GM18873 (cell line): ENCODE measurements at regions not wholly inside any gene's neighbourhood (a gene's known extent, or its start where the extent isn't known, plus 50 kb on each side); places are given as distances from the start of the nearest gene placed in this dataset.
"Not testable (repeated sequence)": the region's sequence is repeated elsewhere in the genome, so short reads cannot be mapped to it uniquely, and the experiment has no call there.

Experiments used
- ATAC-seq: cut with Tn5 transposase; IDR thresholded peaks from one replicate; pipeline ENCODE4 v1.9.1; 2021; ENCODE audit warnings: mild to moderate bottlenecking, moderate library complexity, moderate number of reproducible peaks; ENCODE audit not compliant: unreplicated experiment, low FRiP score

DNA sequence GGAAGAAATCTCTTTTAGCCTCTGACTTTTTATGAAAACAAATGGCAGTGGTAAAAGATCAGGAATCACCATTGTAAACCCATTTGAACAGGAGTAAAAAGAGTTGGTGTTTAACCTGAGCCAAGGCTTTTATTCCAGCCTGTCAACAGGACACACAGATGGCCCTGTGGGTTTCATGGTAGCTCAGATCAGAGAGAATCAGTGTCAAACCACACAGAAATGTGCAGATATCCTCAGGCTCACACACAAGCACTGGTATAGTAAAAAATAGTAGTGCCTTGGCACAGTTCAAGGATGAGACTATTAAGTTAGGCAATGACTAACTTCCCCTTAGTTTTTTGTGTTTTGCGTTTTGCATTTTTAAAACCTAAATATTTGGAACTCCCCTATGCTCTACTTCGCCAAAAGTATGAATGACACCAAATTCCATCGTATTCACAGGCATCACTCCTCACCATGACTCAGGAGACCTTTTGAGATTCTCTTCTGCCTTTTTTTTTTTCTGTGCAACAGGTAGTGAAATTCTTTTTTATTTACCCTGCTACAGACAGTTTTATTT is 1200.0 kb downstream of the CDH11 start:
- no peak for ATAC-seq

DNA sequence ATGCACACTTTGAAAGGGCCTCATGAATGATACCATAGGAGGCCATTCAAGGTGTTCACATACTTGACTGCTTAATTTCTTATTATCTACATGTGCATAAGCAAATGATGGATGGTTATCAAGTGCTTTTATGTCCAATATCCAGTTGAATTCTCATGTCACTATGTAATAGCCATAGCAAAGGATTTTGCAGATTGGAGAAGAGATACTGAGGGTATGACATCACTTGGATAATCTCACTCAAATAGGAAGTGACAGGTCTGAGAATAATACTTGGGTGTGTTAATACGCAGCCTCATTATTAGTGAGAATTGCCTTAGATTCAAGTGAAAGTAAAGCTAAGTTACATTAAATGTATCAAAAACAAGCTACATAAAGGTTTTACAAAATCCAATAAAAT is 1208.6 kb downstream of the CDH11 start:
- ATAC-seq, result no peak

DNA sequence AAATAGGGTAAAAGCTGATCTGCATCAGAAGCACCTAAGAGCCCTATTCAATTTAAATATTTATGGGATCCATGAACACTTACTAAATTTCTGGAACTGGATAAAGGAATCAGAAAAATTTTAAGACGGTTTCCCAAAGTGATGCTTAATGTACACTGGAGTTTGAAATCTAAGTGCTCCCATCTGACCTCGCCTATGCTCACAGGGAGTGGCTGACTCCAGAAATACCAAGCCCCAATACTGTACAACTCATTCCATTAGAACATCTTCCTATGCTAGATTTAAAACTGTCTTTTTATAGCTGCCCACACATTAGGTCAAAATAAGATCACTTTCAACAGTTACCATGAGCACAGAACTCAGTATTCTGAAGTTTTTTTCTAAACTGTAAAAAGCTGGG is 1214.6 kb downstream of the CDH11 start:
- ATAC-seq, result no peak

DNA sequence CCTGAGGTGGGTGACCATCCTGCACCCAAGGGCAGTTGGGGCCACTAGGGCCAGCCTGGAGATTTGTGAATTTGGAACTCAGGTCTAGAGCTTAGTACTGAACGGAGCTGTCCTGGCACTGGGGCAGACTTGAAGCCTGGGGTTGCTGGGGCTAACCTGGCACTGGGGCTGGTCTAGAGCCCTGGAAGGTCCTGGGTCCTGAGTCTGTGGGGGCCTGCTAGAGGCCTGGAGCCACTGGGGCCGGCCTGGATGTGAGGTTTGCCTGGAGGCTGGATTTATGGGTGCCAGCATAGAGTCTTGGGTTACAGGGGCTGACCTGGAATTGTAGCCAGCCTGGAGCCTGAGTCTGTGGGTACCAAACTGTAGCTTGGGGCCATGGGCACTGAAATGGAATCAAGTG is 1216.9 kb downstream of the CDH11 start:
- no peak for ATAC-seq

DNA sequence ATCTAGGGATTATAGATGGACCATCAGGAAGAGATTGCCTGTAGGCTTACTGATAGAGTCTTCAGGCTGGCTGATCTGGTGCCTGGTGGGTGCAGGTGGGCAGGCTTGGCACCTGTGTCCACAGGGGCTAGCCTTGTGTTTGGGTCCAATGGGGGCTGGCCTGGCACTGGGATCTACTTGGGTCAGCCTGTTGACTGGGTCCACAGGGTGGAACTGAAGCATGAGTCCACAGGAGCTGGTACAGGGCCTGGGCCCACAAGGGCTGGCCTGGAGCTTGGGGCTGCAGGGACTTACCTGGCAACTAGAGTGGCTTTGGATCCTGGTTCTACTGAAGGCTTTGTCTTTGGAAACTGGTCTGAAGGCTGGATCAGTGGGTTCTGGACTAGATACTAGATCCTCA is 1217.7 kb downstream of the CDH11 start:
- no peak for ATAC-seq

DNA sequence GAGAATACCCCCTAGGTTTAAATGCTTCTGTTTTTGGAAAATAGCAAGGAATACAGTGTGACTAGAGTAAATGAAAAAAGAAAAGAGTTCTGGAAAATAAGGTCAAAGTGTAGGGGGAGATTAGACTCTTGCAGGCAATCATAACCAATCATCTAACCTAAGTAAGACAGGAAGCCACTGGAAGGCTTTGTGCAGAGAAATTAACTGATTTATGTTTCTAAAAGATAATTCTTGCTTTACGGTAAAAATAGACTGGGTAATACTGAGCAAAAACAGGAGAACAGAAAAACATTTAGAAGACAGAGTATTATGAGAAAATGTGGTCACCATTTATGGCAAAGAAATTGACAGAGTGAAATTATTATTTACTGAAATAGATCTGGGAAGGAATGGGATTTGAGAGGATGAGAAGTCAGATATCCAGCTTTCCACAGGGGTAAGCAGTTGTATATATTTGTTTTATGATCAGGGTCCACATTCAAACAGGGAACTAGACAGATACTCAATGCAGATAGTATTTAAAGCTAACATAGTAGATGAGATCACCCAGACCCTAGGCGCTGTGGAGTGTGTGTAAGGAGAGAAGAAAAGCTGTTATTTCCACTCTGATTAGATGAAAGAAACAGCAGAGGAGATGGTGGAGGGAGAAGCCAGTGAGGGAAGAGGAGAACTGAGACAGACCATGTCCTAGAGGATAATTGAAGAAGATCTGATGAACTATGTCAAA is 1225.3 kb downstream of the CDH11 start:
- ATAC-seq, result no peak

DNA sequence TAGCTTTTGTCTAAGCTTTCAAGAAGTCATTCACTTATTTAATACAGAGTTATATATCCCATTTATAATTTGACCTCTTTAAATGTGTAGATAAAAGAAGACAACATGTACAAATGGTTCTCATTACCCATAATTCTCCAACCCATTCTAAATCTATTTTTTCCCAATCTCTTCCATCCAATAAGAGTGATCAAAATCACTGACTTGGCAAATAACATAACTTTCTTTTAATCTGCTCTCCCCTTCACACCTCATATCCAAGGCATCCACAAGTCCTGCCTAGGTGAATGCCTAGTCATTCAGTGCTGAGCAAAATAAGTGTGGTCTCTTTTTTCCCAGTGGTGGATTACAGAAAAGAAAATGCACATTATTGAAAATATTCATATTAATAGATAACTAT is 1231.1 kb downstream of the CDH11 start:
- ATAC-seq, result no peak

DNA sequence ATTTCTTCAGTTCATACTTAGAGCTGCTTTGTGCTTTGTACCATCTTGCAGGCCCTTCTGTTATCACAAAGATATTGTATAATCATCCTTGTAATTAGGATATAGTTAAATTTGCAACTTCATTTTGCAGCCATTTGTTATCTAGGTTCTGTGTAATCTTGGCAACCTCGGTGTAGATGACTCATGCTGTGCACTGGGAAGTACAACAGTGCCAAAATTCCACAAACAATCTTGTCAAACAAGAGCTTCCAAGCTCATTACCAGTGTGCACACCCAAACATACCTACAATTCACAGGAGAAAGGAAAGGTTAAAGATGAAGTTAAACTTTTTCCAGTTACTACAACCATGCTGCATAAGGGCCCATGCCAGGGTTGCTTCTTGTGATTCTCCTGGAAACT is 1231.8 kb downstream of the CDH11 start:
- ATAC-seq, result no peak

DNA sequence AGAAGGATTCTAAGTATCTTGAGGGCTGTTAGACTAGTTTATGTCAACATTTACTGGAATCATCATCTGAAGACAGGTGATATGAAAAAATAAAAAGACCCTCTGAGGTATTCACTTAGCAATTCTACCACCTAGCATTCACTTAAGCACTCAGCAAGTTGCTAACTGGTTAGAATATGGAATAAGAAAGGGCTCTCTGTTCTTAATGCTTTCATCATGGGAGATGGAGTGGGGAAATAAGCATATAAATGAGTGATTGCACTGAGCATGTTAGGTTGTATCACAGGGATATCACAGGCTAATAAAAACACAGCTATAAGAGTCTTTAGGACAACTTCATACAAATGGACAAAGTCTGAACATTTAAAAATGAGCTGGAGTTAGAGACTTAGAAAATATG is 1238.8 kb downstream of the CDH11 start:
- ATAC-seq, result no peak

DNA sequence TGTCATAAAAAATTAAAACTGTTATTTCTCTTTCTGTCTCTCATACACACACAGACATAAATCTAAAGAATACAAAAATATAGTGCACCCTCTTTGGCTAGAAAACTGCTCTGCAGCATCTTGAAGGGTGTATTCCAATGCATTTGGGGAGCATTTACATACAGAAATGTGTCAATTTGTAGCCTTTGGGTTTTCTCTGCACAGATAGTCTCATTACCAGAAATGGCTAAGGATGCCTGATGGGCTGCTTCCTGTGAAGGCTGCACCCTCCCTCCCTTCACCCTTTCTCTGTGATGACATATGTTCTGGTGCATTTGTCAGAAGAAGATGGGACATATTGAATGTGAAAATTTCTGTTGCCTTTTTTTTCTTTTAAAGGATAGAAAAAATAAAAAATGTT is 1239.3 kb downstream of the CDH11 start:
- ATAC-seq, result no peak

DNA sequence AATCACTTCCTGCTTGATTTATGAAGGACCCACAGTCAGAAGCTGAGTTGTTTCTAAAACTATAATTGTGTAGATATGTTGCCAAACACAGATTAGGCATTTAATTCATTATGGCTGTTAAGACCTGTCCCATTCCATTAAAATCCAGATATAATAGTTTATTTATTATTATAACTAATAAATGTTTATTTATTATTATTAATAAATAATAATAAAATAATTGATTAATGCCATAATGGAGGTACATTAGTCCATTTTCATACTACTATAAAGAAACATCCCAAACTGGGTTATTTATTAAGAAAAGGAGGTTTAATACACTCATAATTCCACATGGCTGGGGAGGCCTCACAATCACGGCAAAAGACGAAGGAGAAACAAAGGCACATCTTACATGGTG is 1240.9 kb downstream of the CDH11 start:
- ATAC-seq, result no peak

DNA sequence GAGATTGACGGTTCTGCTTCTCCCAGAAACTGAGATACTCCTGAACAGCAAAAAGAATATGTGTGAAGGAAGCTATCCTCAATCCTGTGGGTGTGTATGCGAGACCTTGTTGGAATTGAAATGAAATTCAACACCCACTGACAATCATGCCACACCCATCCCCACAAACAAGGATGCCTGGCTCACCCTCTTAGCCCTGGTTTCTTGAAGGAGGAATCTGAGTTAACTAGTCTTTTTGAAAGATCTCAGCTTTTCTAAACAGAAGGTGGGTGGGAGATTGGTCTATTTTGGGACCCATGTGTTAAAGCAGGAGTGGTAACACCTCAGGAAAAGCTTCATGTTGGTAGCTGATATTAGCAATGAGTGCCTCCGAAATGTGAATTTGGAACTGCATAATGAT is 1244.5 kb downstream of the CDH11 start:
- no peak for ATAC-seq

DNA sequence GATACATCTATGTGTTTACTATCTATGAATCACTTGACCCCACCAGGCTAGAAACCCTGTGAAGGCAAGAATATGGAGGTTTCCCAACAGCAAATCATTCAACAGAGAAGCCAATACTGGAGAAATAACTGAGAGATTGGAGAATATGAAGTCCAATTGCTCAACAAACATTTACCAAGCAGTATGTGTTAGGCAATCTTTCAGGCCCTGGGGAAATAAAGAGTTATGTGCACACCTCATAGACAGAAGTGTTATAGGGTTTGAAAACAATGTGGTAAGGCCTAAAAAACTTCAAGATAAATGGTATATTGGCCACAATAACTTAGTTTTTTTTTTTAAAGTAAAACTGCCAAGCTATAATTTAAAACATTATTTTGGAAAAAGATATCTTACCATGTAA is 1245.8 kb downstream of the CDH11 start:
- ATAC-seq, result no peak

DNA sequence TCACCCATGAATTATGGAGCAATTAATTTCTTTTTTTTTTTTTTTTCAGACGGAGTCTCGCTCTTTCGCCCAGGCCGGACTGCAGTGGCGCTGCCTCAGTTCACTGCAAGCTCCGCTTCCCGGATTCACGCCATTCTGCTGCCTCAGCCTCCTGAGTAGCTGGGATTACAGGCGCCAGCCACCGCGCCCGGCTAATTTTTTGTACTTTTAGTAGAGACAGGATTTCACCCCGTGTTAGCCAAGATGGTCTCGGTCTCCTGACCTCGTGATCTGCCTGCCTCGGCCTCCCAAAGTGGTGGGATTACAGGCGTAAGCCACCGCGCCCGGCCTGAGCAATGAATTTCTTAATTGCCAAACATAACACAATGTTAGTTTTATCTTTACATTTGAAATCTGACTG is 1261.2 kb downstream of the CDH11 start:
- not testable (repeated sequence) for ATAC-seq

DNA sequence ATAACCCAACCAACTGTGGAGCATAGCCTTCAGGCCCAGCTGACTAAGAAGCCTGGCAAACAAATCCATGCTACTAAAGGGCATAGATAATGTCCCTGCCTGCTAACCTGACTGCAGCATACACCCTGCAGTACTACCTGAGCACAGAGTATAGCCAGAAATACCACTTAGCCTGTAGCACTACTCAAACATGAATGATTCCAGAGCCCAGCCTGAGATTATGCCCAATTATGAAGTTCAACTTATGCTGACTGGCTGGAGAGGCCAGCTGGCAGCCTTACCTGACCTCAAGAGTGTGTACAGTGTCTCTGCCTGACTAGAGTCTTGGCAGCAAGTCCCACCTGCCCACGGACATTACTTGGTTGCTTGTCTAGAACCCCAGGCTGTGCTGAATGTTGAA is 1265.3 kb downstream of the CDH11 start:
- ATAC-seq, result no peak

DNA sequence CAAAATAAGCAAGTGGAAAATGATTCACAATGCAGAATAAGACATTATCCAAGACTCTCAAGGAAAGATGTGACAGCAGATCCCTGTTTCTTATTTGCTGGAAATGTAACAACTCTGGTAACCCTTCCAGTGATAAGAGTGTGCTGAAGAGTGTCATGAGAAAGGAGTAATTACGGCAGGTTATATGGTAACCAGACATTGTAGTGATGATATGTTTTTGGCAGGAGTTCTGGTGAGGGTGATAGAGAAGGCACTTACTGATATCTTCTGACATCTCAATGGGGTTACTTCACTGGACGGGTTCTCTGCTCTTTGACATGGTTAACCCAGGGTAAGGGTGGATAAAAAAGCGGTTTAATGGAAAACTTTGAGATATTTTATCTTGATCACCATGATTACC is 1270.9 kb downstream of the CDH11 start:
- no peak for ATAC-seq

DNA sequence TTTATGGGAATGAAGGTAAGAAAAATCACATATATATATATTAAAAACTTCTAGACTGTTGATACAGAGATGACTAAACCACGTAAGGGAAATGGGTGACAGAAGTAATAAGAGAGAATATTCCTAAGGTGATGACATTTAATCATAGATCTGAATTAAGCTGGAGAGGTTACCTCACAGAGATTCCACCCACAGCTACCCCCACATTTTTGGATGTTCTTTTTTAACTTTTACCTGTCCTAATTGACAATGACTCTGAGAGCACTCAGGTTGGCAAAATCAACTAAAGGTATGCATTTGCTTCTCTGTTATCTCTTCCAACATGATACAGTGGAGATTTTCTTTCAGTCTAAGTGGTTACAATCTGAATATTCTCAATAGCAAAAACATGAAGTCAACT is 1280.6 kb downstream of the CDH11 start:
- no peak for ATAC-seq

DNA sequence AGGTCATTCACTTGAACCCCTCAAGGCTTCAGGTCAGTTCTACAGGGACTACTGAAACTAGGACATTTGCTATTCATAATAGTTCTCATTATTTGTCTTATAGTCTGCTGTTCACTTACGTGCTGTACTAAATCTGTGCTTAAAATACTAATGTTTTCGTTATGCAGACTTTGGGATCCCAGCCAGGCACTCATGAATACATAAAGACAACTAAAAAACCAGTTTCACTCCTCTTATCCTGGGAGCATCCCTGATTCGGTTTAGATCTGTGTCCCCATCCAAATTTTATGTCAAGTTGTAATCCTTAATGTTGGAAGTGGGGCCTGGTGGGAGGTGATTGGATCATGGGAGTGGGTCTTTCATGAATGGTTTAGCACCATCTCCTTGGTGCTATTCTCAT is 1291.8 kb downstream of the CDH11 start:
- no peak for ATAC-seq

DNA sequence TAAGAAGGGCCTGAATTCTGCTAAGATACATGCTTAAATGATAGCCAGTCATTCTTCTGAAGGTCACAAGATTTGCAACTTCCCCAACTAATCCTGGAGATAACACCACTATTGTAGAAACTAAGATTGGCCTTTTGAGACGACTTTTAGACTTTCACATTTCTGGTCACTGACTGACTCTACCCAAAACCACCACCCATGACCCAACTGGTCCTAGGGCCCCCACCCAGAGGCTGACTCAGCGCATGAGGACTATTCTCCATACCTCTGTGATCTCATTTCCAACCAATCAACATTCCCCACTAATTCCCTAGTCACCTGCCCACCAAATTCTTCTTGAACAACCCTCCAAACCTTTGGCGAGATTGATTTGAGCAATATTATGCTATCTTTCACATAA is 1299.0 kb downstream of the CDH11 start:
- ATAC-seq, result no peak

DNA sequence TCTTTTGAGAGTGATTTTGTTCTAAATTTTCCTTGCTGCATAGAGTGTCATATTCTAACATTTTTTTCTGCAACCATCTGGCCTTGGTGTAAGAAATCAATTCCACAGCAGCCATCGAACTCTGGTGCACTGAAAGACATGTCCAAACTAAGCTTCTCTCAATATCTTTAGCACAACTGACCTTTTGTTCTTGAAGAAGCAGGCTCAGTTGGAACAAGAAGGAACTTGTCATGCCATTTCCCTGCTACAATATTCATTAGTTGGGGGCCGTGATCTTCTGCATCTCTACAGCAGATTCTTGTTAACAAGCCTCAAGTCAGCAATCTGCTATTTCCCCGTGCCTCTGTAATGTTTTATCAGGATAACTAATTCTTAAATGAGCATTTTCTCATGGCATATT is 1305.6 kb downstream of the CDH11 start:
- no peak for ATAC-seq

DNA sequence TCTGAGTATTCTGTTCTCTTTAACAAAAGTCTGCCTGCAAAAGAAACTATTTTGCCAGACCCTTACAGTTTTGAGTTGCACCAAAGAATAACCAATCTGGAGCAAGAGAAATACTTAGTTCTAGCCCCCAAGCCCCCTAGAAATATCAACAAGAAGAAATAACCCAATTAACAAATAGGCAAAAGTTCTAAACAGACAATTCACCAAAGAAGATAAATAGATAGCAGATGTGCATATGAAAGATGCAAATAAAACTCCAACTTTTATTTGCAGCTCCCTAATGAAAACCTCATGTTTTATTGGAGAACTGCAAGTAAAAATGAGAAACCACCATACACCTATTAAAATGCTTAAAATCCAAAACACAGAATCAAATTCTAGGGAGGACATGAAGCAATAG is 1308.0 kb downstream of the CDH11 start:
- ATAC-seq, result no peak

DNA sequence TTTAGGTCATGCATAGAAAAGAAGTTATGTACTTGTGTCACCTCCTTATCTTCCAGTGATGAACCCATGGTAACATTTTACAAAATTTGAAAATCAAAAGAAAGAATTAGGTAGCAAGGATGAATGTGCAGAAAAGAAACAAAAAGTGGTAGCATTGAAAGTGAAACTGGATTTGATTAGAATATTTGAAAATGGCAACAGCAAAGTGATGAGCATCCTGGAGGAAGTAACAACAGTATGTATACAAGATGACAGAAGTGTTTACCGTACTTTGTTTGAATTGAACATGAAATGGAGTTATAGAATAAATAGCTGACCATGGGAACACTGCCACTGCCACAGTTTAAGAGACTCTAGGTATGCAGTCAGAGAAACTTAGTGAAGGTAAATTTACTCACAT is 1313.1 kb downstream of the CDH11 start:
- ATAC-seq, result no peak
